SU-DHL-6 (cell line): ENCODE measurements at regions not wholly inside any gene's neighbourhood (a gene's known extent, or its start where the extent isn't known, plus 50 kb on each side); places are given as distances from the start of the nearest gene placed in this dataset.

Experiments
- CTCF ChIP-seq: fragments of 200-600 bp; sonication (generic); IDR thresholded peaks from one replicate; pipeline ENCODE4 v1.5.1; 2017; ENCODE audit warnings: antibody characterized with exemption, mild to moderate bottlenecking, low read length, moderate library complexity; ENCODE audit not compliant: insufficient read depth, poor library complexity, severe bottlenecking
- EZH2phosphoT487 ChIP-seq: fragments of 200-600 bp; sonication (generic), shearing (Covaris generic); conservative IDR thresholded peaks from 2 replicates; pipeline ENCODE4 v1.6.1; 2018; ENCODE audit warnings: mild to moderate bottlenecking, antibody characterized with exemption, low read length, moderate library complexity, mixed read lengths

DNA sequence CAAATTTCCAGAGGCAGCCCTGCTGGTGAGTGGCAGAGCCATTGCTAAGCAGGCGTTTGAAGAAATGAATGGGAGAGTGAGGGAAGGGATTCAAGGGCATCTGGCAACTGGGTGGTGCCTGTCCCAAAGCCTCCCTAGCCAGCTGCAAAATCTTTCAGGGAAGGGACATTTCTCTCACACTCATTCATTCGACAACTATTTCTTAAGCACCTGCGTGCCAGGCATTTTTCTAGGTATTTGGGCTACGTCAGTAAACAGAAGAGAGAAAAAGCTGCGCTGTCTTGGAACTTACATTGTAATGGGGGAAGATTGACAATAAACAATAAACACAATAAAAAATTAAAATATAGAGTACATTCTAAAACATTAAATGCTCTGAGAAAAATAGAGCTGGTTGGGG, 301.9 kb upstream of the USP24 start:
- no peak for TF ChIP-seq CTCF
- TF ChIP-seq EZH2phosphoT487, result no peak
